Fibroblast of gingiva (primary cell): ENCODE measurements at regions not wholly inside any gene's neighbourhood (a gene's known extent, or its start where the extent isn't known, plus 50 kb on each side); places are given as distances from the start of the nearest gene placed in this dataset.

Source experiments
- DNase-seq: peaks from one replicate; pipeline ENCODE4 v3.0.0-alpha.2; 2011; ENCODE audit warnings: low read depth

DNA sequence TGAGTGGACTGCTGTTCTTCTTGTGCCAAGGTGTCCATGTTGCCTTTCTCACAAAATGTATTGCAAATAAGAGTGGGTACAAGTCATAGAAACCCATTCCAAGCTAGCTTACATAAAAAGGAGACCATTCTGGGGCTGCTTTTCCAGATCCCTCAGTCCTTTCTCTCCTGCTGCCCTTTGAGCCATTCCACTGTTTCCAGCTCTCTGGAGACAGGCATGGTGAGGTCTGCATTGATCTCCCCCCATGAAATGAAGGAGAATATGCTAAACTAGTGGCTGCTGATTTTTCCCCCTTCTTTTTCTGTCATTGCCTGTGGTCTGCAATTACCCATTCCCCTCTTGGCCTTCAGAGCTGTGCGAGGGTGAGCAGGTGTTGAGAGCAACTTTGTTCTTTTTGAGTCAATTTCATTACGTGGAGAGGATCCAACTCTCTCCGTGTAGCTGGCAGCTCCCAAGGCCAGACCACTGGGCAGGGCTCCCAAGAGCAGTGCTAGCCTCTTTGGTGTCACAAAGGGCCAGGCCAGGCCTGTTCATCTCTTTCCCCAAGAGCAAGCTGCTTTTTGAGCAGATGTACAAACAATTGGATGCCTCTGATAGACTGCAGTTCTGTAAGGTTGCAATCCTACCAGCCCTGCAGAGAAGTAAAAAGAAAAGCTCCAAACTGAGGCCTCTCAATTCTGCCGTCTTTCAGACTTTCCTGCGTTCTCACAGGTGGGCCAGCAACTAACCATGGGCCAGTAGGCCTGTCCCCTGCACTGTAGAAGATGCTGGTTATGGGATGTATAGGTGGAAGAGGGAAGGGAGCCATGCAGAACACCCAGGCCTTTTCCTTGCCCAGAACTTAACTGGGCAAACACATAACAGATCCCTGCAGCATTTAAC, 96.1 kb upstream of the ARMC2 start:
- DNase-seq = no peak

DNA sequence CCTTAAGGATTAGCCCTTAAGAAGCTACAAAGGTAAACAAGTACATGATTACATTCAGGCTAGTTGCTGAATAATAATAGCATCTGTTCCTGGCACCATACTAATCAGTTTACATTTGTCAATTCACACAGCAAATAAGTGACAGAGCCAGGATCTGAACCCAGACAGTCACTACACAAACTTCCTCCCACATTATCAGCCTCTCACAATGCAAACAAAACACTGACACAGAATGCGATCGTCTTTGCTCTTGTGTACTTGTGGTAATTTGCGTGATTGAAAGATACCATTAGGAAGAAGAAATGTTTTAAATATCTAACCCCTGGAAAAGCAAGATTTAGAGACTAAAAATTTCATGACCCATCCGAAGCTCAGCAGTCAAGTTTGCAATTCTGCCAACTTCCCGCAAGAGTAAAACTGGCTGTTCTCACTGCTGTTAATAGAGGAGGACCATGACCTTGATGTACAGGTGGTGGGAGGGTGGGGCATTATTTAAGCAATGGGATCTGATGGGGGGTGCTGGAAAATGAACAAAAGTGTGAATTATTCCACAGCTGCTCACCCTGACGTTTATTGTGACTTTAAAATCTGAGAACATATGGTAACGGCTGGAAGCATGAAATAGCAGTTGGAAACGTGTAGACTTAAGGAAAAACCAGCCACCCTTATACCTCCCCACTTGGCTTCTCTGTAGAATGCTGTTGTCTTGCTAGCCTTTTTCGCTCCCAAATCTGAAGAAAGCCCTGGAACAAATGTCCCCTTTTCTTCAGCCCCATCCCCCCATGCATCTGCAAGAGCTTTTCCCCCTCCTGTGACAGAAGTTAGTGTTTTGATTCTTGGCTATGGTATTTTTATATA, 95.3 kb upstream of the ARMC2 start:
- DNase-seq = no peak

DNA sequence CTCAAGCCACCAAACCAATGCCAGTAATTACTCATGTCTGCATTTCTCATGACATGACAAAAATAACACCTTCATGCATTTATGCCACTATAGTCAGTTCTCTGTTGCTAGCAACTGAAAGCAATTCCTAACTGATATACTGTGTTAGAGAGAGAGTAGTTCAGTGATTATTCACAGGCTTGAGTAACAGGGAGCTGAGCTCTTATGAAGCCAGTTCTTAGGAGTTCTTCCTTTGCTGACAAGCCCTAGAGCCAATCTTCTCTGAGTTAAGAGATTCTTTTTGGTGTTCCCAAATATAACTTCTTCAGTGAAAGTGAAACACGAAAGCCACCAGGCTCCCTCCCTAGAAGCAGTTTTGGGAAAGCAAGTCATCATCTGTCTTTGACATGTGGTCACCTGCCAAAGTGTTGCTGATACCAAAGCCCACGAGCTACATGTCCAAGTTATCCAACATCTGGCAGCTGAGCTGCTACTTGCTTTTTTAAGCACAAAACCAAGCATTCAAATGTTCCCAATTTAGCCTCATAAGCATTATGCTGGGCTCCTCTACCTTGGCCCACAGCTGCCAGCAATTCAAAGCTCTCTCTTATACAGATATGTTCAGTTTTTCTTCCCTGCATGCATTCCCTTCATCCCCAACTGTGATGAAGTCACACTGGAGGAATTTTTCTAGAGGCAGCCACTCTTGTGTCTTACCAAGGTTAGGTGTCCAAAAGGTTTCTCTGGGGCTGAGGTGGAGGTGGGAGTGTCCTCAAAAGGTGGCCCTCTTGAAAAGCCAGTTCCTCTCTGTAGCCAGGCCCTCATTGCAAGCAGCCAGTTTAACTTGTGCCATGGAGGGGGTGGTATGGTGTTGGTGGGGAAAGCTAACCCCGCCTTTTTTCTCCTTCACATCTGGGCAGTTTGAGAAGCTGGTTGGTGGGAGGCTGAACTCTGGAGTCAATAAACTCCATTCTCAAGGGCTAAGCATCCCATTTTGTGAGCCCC, 92.7 kb upstream of the ARMC2 start:
- peak; percentile 30 for DNase-seq

- no peak for DNase-seq
These were observed 90.9 kb upstream of the ARMC2 start for GRCh38 chr6:108757357-108757756.

- DNase-seq = no peak
These were observed 89.3 kb upstream of the ARMC2 start for GRCh38 chr6:108758884-108759283.

GRCh38 chr6:108760126-108761050, 87.8 kb upstream of the ARMC2 start:
- DNase-seq = peak; percentile 77

DNA sequence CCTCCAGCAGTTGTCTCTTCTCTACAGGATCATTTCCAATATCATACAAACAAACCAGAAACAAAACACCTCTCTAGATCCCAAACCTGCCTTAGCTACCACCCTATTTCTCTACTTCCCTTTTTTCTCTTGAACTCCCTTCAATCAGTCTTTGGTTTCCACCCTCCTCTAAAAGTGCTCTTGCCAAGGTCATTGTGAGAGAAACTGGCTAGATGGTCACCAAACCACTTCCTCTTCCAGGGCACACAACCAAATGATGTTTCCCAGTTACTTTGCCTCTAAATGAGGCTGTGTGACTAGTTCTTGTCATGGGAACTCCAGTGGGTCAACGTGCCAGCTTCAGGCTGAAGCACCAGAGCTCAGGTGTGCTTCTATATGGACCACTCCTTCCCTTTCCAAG, 85.8 kb upstream of the ARMC2 start:
- DNase-seq = no peak

DNA sequence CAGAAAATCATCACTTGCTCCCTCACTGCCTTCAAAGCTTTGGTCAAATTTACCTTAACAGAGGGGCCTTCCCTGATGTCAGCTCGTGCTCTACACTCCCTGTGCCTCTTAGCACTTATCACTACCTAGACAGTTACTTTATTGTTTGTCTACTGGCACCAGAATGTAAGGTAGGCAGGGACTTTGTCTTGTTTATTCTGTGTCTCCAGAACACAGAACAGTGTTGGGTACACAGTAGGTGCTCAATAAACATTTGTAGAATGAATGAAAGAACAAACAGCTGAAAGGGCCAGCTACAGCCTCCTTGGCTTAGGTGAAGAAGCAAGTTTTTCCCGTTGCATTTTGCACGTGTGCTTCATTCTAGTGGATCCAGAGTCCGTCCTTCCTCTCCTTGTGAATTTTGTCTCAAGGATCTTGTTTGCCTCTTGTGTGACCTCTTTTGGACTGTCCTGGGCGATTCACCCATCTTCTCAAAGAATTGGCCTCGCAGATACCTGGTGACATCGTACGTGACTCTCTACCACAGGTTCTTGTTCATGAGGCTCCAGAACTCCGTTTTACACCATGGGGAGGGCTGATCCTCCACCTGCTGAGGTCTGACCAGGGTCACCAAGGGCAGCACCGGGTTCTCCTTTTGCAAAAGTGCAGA, 84.2 kb upstream of the ARMC2 start:
- no peak for DNase-seq

- DNase-seq = no peak
These were observed 83.7 kb upstream of the ARMC2 start for GRCh38 chr6:108764580-108764950.

GRCh38 chr6:108765495-108765894, 82.7 kb upstream of the ARMC2 start:
- no peak for DNase-seq

- no peak for DNase-seq
These were observed 81.8 kb upstream of the ARMC2 start for GRCh38 chr6:108766419-108766818.

GRCh38 chr6:108766886-108767285, 81.3 kb upstream of the ARMC2 start:
- DNase-seq = no peak

DNA sequence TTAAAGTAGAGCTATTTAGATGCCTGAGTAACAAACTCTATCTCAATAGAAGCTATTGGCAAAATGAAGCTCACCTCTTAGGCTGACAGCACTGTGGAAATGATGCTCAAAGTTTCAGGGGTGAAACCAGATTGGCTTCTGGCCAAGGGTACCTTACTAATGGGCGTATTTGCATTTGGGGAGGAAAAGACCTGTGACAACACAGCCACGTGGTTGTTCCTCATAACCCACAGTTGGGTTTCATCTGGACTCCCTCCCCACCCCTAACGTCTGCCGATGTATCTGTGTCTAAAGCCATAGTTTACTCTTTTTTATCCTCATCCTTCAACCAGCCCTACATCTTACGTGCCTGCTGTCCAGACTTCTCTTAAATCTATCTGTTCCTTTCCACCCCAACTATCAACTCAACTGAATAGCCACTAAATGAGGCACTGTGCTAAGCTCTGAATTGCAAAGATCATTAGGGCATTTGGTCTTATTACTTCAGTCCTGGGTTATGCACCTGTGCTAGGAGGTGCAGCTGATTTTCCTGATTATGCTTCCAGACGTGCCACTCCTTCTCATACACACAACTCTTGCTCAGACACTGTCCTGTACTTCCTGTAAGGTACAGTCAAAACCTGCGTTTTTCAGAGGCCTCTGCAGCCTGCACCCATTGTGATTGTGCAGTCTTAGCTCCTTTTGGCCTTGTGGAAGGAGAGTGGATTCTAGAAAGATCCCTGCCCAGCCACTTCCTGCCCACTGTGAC, 80.6 kb upstream of the ARMC2 start:
- DNase-seq = no peak

DNA sequence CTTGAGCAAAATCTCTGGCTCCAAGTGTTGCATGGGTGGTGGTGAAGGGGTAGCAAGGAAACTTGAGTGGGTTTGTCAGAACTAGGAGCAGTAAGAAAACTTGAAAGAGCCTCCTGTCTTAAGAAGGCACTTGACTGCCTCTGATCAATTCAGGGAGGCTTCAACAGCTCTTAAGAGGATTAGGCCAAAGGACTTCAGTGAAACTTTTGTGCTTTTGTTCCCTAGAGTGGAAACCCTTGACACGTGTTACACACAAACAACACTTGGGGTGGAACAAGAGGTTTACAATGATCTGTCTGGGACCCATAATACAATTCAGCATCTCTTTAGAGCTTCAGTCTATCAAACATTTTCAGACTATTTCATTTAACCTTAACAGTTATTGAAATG, 80.1 kb upstream of the ARMC2 start:
- DNase-seq = no peak

DNA sequence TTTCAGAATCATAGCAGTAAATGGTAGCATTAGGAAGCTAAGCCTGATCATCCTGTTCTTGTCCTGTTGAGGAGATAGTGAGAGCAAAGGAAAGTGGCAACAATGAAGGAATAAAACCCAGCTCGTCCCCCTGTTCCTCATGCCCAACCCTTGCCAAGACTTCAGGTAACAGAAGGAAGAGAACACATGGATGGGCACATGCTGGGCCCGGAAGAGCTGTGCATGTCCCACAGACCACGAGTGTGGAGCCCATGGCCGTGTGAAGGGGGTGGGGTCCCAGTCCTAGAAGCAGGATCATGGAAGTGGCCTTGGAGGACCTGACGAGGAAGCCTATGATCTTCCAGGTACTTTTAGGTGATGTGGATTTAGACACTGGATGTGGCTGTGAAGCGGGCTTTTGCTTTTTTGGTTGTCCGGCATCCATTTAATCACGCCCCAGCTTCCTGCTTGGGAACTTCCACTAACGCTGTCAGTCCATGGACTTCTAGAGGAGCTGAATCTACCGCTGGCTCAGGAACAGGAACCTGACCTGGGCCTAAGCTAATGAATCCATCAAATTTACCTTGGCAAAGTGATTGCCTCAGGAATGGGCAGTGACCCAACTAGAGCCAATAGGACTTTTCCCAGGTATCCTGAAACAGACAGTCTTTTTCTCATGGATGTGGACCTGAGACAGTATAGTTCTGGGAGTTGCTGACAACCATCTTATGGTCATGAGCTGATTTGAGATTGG, 79.3 kb upstream of the ARMC2 start:
- DNase-seq = no peak

DNA sequence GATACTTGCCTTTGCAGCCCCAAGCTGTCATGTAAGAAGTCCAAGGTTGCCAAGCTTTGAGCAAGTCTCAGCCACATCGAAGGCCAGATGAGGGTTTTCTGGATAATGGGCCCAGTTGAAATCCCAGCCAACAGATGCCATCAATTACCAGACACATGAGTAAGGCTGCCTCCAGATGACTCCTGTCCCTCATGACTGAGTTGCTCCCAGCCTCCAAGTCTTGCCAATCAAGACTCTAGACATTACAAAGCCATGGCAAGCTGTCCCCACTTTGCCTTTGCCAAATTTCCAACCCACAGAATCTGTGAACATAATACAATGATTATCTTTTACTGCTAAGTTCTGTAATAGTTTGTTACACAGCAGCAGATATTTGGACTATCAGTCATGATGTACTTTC, 76.8 kb upstream of the ARMC2 start:
- peak; percentile 96 for DNase-seq

- DNase-seq = no peak
These were observed 73.7 kb upstream of the ARMC2 start for GRCh38 chr6:108774555-108774954.

GRCh38 chr6:108777536-108777935, 70.7 kb upstream of the ARMC2 start:
- no peak for DNase-seq
